GM18517 (cell line): ENCODE measurements at regions not wholly inside any gene's neighbourhood (a gene's known extent, or its start where the extent isn't known, plus 50 kb on each side); places are given as distances from the start of the nearest gene placed in this dataset.

Source experiments
- ATAC-seq: cut with Tn5 transposase; IDR thresholded peaks from one replicate; pipeline ENCODE4 v1.9.1; 2021; ENCODE audit warnings: mild to moderate bottlenecking, moderate library complexity; ENCODE audit not compliant: unreplicated experiment

GRCh38 chr4:126701756-126702155, 931.0 kb upstream of the INTU start:
- no peak for ATAC-seq

DNA sequence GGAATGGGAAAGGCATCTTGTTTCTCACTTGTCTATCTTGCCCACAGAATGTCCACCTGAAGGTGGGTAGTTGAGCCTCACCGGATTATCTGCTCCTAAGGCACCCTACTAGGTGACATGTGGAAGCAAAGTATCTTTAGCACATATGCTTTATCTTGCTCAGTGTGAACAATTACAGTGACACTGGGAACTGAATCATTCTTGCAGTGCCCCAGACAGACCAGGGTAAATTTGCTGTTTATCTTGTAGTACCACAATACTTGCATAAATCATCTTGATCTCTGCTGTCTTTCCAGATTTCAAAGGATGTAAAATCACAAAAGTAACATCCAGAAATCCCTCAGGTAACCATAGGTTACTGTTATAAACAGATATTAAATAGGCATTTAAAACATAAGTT, 930.0 kb upstream of the INTU start:
- no peak for ATAC-seq

- ATAC-seq = no peak
These were observed 927.5 kb upstream of the INTU start for GRCh38 chr4:126705266-126705665.

DNA sequence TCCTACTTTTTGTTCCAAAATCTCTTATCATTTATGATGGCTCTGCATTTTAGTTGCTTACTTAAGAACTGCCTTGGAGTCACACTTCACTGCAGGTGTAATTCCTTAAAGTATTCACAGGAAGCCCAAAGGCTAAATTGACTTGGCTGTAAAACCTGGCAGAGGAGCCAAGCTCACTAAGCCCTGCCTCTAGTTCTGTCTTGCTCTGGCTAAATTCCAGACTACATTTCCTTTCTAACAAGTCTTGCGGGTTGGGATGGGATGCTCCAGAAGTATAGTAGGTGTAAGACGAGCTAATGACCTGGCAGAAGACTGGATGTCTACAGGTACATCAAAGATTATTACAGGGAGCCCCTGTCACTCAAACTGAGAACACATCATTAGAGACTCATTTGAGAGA, 924.0 kb upstream of the INTU start:
- no peak for ATAC-seq

GRCh38 chr4:126710935-126711334, 921.8 kb upstream of the INTU start:
- no peak for ATAC-seq

DNA sequence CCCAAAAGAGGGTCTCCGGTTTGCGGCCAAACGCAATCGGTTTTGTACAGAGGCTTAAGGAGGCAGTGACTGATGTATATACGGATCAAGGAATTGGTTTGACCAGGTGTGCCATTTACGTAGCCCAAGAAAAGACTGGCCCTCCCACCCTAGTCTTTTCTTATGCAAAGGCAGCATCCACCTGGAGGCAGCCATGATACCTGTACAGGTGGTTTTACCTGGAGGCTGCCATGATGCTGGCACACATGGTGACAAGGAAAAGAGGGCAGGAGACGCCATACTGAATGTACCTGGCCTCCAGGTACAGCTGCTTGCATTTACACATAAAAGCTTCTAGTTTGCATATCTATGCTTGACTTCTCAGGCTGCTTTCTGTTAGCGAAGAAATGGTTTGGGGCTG, 917.7 kb upstream of the INTU start:
- no peak for ATAC-seq

- no peak for ATAC-seq
These were observed 917.1 kb upstream of the INTU start for GRCh38 chr4:126715681-126716080.

DNA sequence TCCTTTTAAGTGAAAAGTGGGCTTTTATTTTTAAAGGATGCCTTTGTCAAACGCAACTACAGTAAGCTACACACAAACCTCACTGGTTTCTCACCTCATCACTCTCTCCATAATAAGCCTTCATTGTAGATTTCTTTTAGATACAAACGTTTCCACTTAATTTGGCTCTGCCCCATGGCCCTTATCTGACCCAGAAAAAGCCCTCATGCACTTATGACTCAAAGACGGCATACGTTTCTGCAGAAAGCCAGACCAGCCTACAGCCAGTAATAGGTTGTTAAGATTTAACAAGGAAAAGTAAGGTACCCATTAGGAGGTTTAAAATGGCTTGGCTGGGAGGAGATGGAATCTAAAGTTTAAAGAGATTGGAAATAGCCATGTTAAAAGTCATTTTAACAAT, 914.6 kb upstream of the INTU start:
- ATAC-seq = no peak

DNA sequence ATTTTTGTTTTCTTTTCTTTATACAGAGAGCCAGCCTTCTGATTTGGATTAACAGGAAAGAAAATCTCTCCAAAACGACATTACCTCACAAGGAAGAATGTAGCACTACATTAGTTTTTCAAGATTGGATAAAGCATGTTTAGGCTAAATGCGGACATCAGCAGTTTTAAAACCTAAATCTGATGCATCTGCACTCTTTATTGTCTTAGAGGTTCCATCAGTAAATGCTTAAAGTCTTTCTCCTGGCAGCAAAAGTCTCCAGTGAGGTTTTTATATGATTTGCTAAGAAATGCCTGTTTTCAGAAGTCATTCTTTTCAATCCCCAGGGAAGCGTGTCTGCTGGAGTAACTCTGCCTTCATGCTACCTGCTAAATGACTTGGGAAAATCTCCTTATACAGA, 912.9 kb upstream of the INTU start:
- ATAC-seq = no peak

DNA sequence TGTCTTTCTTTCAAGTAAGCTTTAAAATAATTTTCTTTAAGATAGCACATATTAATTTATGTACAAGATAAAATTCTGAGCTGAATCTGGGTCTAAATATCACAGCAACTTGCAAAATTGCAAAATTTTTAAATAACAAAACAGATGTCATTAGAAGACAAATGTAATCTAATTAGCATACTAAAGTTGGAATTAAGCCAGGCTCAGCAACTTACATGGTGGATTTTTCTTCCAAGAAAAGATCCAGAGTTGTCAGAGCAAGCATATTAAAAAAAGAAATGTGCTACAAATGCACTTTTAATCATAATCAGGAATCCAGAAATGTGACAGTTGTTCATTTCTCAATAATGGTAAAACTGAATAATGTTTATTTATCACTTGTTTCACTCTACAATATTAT, 906.9 kb upstream of the INTU start:
- ATAC-seq = no peak

DNA sequence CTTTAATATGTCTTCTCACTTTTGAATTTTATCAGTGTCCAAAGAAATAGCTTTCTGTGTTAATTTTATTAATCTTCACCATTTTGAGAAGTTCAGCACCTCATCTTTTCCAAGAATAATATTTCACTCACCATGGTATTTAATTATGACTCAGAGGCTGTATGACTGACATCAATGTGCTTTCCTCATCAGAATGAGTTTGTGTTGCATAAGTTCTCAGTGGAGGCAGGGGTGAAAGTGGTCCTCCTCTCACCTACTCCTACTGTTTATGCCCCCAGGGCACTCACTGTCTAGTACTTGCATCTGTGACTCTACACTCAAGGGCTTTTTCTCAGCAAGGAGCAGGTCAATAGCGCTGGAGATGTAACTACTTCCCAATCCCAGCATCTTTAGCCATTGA, 905.3 kb upstream of the INTU start:
- ATAC-seq = no peak

- ATAC-seq = no peak
These were observed 901.7 kb upstream of the INTU start for GRCh38 chr4:126731062-126731461.

GRCh38 chr4:126733301-126733700, 899.5 kb upstream of the INTU start:
- ATAC-seq = no peak

DNA sequence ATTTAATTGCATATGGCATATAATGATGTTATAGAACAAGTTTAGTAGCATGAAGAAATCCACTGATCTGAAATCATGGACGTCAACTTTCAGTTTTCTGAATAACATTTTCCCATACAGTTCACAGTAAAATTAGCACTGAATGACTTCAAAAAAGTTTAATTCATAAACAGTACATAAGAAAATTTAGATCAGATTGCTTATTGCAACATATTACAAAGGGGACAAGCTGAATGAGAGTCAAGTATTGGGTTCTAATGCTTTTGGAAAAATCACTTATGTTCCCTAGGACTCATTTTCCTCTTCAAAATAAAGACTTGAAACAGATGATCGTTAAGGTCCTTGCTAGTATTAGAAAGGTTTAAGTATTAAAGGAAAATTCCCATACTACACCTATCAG, 898.3 kb upstream of the INTU start:
- no peak for ATAC-seq

DNA sequence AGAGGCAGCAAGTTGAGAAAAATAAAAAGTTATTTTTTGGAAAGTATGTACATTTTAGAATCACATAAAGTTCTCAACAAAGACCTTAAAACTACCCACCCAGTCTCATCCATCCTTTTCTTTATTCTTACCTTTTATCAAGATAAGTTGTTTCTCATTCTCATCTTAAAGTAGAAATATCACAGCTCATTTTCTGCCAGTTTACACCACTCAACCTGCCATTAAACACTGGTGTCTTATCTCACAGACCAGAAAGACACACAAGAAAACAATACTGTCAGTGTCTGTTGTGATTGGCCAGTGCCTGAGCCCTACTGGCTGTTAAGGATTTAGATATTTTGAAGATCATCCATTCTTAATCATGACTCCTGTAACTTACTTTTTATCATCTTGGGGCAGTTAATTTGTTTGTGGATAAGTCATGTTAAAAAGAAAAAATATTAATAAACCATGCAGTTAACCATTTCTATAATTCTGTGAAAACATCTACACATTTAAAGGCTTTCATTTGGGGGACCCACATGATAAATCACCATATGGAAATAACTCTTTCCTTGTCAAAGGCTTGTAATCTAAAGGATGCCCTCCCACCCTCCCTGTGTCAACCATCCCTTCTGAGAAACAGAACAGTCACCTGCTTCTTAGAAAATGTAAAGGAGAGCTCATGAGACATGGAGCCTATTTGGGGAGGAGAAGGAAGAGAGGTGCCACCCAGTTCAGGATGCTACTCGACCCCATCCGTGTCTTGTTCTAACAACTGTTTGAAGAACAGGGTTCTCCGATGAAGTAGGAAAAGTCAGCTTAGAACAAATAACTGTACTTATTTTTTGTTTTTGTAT, 897.2 kb upstream of the INTU start:
- ATAC-seq = no peak

DNA sequence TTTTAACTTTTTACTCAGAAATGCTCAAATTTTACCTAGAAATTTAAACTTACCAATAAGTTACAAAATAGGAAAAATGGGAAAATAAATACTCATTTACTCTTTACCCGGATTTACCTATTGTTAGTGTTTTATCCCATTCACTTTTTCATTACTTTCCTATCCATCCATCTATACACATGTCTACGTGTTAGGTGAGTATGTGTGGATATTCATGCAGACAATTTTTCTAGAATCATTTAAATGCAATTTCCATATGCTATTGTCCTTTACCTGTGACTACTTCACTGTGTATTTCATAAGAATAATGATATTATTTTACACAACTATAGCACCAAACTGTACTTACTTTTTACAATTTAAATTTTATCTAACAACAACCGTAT, 896.6 kb upstream of the INTU start:
- no peak for ATAC-seq

- ATAC-seq = no peak
These were observed 894.7 kb upstream of the INTU start for GRCh38 chr4:126737899-126738526.

- no peak for ATAC-seq
These were observed 894.2 kb upstream of the INTU start for GRCh38 chr4:126738527-126738923.

DNA sequence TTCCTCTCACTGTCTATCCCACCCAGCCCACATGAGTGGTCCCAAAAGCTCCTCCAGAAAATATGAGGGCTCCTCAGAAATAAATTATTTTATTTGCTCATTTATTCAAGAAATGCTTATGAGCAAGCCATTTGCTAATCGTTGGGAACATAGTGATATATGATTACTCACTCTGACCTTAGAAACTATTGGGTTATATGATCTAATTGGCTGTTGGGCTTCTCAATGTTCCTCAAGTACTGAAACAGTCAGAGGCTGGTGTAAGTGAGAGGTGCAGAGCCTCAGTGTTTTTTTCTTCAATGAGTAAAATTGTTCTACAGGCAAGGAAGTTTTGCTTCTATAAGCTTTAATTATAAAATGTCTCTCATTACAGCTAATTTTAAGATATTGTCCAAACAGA, 893.8 kb upstream of the INTU start:
- no peak for ATAC-seq

- ATAC-seq = no peak
These were observed 892.1 kb upstream of the INTU start for GRCh38 chr4:126740687-126741086.

DNA sequence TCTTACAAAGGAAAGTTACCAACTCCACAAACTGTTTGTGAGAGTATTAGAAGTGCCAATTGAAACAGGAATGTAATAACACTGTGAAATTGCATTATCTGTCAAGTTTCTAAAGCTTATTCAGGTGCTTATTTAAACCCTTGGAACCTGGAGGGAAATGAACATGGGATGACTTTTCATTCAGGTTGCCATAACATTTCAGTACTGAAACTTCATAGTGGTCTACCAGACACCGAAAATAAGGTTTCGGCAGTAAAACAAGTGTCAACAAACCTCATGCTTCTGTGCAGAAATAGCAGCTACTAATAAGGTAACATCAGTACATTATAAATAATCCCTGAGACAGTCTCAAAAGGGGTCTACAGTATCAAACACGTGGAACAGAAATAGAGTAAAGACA, 890.7 kb upstream of the INTU start:
- ATAC-seq = no peak

DNA sequence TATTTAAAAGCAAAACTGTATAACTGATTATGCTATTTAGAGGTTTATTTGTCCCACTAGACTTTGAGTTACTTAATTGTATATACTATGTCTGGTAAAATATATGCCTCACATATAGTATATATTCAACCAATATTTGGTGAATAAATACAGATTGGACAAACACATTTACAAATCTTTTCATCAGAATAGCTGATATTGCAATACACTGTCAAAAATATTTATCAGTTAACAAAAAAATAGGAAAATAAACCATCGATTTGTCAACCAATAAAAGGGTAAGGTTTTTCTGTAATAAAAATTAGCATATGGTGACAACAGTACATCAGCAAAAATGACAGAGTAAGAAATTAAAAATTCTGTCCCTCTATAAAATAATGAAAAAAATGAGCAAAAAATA, 889.9 kb upstream of the INTU start:
- no peak for ATAC-seq

DNA sequence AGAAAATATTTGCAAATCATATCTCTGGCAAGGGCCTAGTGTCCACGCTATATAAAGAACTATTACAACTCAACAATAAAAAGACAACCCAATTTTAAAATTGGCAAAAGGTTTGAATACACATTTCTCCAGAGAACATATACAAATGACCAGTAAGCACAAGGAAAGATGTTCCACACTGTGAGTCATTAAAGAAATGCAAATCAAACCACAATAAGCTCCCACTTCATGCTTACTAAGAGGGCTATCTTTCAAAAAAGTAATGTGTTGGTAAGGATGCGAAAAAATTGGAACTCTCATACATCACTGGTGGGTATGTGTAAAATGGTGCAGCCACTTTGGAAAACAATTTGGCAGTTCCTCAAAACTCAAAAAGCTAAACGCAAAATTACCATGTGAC, 884.0 kb upstream of the INTU start:
- no peak for ATAC-seq
